Neural cell (in vitro differentiated cells): ENCODE measurements at regions not wholly inside any gene's neighbourhood (a gene's known extent, or its start where the extent isn't known, plus 50 kb on each side); places are given as distances from the start of the nearest gene placed in this dataset.

ENCODE experiments used
- CTCF ChIP-seq: fragments of 450-650 bp; IDR thresholded peaks from 2 replicates; pipeline ENCODE4 v1.5.1; 2014; ENCODE audit warnings: antibody characterized with exemption, mild to moderate bottlenecking, moderate library complexity; ENCODE audit not compliant: poor library complexity, severe bottlenecking
- EP300 ChIP-seq: fragments of 450-650 bp; conservative IDR thresholded peaks from 2 replicates; pipeline ENCODE4 v1.6.1; 2014; ENCODE audit warnings: antibody characterized with exemption, mild to moderate bottlenecking, moderate library complexity; ENCODE audit not compliant: poor library complexity, severe bottlenecking
- REST ChIP-seq: IDR thresholded peaks from 2 replicates; pipeline ENCODE4 v1.6.1; 2012; ENCODE audit warnings: borderline replicate concordance
- SMC3 ChIP-seq: fragments of 450-650 bp; conservative IDR thresholded peaks from 2 replicates; pipeline ENCODE4 v1.6.1; 2014; ENCODE audit warnings: antibody characterized with exemption, mild to moderate bottlenecking, moderate library complexity; ENCODE audit not compliant: poor library complexity

GRCh38 chr7:68717176-68717575 lies 881.1 kb upstream of the AUTS2 start:
- TF ChIP-seq REST (no peak), CTCF (no peak), EP300 (no peak), SMC3 (no peak)
